Uterus (tissue), 3 donors: ENCODE measurements at regions not wholly inside any gene's neighbourhood (a gene's known extent, or its start where the extent isn't known, plus 50 kb on each side); places are given as distances from the start of the nearest gene placed in this dataset.

Experiments used
- DNase-seq, 2 donors: peaks; one replicate each; pipeline ENCODE4 v3.0.0-alpha.2; 2019 to 2020
- H3K27ac ChIP-seq, 2 donors: fragments of 200-600 bp; sonication (generic); 1 replicate in 1 of 2; 2 replicates in 1 of 2; pipeline ENCODE4 v1.5.1; 2016 to 2018
- H3K27me3 ChIP-seq, 2 donors: fragments of 200-600 bp; sonication (generic); one replicate each; pipeline ENCODE4 v1.5.1; 2018 to 2019; ENCODE audit warnings: control low read depth in 1 of 2
- H3K36me3 ChIP-seq, 2 donors: fragments of 200-600 bp; sonication (generic); one replicate each; pipeline ENCODE4 v1.5.1; 2019; ENCODE audit warnings: control low read depth in 1 of 2
- H3K4me1 ChIP-seq, 2 donors: fragments of 200-600 bp; sonication (generic); one replicate each; pipeline ENCODE4 v1.5.1; 2018 to 2019; ENCODE audit warnings: control low read depth in 1 of 2
- H3K4me3 ChIP-seq, 2 donors: fragments of 200-600 bp; sonication (generic); 1 replicate in 1 of 2; 2 replicates in 1 of 2; pipeline ENCODE4 v1.5.1; 2018 to 2019; ENCODE audit warnings: mild to moderate bottlenecking in 1 of 2
- H3K9me3 ChIP-seq, 2 donors: fragments of 200-600 bp; sonication (generic); one replicate each; pipeline ENCODE4 v1.5.1; 2019; ENCODE audit warnings: control low read depth in 1 of 2
- POLR2A ChIP-seq, 2 donors: fragments of 450-650 bp; IDR thresholded peaks; one replicate each; pipeline ENCODE4 v1.6.1; 2016; ENCODE audit warnings: antibody characterized with exemption in 2 of 2, mild to moderate bottlenecking in 1 of 2, moderate library complexity in 1 of 2
- intact Hi-C: fragments of 100-400 bp; cut with DNase I; formaldehyde crosslinking; loops from one replicate; pipeline ENCODE4 v1.15.1; 2023; ENCODE audit warnings: low total_unique reads
- TF ChIP-seq, protein P1 (sequence below), 4 experiments: fragments of 200-600 bp in 2 of 4; fragments of 450-650 bp in 2 of 4; sonication (generic) in 2 of 4; IDR thresholded peaks; one replicate each; pipeline ENCODE4 v1.5.1; 2016 to 2019; ENCODE audit warnings: antibody characterized with exemption in 4 of 4, mild to moderate bottlenecking in 2 of 4, moderate library complexity in 1 of 4
- donor health status: DM: yes; HTN: yes; CAD: no.

- no peak for DNase-seq
- Histone ChIP-seq H3K4me3 (no peak overlapping the region), H3K27ac (no peak overlapping the region), H3K27me3 (no peaks in the 10 kb centered on the region), H3K4me1 (no peaks in the 10 kb centered on the region), H3K36me3 (no peaks in the 10 kb centered on the region), H3K9me3 (no peaks in the 10 kb centered on the region)
- intact Hi-C loops: no loop called here
- no peak for TF ChIP-seq POLR2A (IDR thresholded peaks at IDR 0.05)
- TF ChIP-seq, protein P1, sequence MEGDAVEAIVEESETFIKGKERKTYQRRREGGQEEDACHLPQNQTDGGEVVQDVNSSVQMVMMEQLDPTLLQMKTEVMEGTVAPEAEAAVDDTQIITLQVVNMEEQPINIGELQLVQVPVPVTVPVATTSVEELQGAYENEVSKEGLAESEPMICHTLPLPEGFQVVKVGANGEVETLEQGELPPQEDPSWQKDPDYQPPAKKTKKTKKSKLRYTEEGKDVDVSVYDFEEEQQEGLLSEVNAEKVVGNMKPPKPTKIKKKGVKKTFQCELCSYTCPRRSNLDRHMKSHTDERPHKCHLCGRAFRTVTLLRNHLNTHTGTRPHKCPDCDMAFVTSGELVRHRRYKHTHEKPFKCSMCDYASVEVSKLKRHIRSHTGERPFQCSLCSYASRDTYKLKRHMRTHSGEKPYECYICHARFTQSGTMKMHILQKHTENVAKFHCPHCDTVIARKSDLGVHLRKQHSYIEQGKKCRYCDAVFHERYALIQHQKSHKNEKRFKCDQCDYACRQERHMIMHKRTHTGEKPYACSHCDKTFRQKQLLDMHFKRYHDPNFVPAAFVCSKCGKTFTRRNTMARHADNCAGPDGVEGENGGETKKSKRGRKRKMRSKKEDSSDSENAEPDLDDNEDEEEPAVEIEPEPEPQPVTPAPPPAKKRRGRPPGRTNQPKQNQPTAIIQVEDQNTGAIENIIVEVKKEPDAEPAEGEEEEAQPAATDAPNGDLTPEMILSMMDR (IDR thresholded peaks at IDR 0.05): no peak
These were observed 137.6 kb downstream of the FAM124B start for GRCh38 chr2:224264259-224264658.

- no peaks in the 10 kb centered on the region for H3K4me1 ChIP-seq
- no peaks in the 10 kb centered on the region for H3K9me3 ChIP-seq
- intact Hi-C loops: no loop called here
- no peak overlapping the region for H3K4me3 ChIP-seq
- no peaks in the 10 kb centered on the region for H3K27me3 ChIP-seq
- no peak for DNase-seq
- no peak overlapping the region for H3K27ac ChIP-seq
- no peaks in the 10 kb centered on the region for H3K36me3 ChIP-seq
- TF ChIP-seq, protein P1 (IDR thresholded peaks at IDR 0.05): no peak
- TF ChIP-seq POLR2A (IDR thresholded peaks at IDR 0.05): no peak
These were observed 138.3 kb downstream of the FAM124B start for GRCh38 chr2:224263571-224264043.

GRCh38 chr2:224261326-224261725 lies 140.6 kb downstream of the FAM124B start:
- H3K36me3 ChIP-seq: no peaks in the 10 kb centered on the region
- H3K9me3 ChIP-seq: no peaks in the 10 kb centered on the region
- no peaks in the 10 kb centered on the region for H3K27me3 ChIP-seq
- intact Hi-C loops: no loop called here
- DNase-seq: no peak
- no peak overlapping the region for H3K27ac ChIP-seq
- H3K4me3 ChIP-seq: no peak overlapping the region
- no peak for TF ChIP-seq POLR2A (IDR thresholded peaks at IDR 0.05)
- TF ChIP-seq, protein P1 (IDR thresholded peaks at IDR 0.05): no peak
- H3K4me1 ChIP-seq: no peaks in the 10 kb centered on the region

DNA sequence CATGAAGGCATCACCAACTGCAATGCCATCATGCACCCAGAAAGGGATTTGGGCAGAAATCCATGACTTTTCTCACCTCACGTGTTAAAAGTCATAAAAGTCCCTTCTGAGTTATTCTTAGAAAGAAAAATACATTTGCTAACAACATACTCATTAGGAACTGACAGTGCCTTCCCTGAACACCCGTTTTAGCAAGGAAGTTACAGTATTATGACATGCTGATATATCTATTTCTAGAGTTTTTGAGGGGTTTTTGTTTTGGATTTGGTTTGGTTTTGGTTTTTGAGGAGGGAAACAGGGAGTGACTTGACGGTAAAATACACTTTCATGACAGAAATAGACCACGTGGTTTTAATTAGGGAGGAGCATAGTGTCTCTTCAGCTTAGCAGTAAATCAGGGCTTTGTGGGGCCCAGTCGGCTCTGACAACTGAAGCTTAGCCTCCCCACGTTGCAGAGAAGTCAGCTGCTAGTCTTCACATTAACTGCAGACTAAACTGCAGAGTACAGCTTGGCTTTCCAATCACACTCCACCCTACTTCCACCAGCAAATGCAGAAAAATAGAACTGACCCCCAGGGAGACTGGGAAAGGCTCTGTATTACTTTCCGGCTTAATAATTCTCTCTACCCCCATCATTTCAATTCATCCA lies 141.4 kb downstream of the FAM124B start:
- H3K36me3 ChIP-seq: no peaks in the 10 kb centered on the region
- H3K9me3 ChIP-seq: no peaks in the 10 kb centered on the region
- H3K4me3 ChIP-seq: no peak overlapping the region
- H3K27me3 ChIP-seq: no peaks in the 10 kb centered on the region
- DNase-seq: peak; percentile 27 to 30
- TF ChIP-seq, protein P1 (IDR thresholded peaks at IDR 0.05): no peak
- no peak for TF ChIP-seq POLR2A (IDR thresholded peaks at IDR 0.05)
- peak overlapping the region in 1 of 2 donors; percentile 36 for H3K27ac ChIP-seq
- intact Hi-C loops: no loop called here
- H3K4me1 ChIP-seq: no peaks in the 10 kb centered on the region

DNA sequence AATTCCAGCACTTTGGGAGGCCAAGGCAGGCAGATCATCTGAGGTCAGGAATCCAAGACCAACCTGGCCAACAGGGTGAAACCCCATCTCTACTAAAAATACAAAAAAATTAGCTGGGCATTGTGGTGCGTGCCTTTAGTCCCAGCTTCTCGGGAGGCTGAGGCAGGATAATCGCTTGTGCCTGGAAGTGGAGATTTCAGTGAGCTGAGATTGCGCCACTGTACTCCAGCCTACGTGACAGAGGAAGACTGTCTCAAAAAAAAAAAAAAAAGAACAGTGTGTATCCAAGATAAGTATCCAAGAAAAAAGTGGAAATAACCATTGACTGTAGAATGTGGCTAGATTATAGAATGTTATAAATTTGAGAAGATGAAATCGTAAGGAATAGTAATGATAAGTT lies 142.1 kb downstream of the FAM124B start:
- H3K4me3 ChIP-seq: no peak overlapping the region
- DNase-seq: no peak
- no peaks in the 10 kb centered on the region for H3K9me3 ChIP-seq
- intact Hi-C loops: no loop called here
- H3K4me1 ChIP-seq: no peaks in the 10 kb centered on the region
- H3K27ac ChIP-seq: peak overlapping the region in 1 of 2 donors; percentile 36
- no peaks in the 10 kb centered on the region for H3K36me3 ChIP-seq
- no peaks in the 10 kb centered on the region for H3K27me3 ChIP-seq
- TF ChIP-seq POLR2A (IDR thresholded peaks at IDR 0.05): no peak
